ENCODE measurements at regions not wholly inside any gene's neighbourhood (a gene's known extent, or its start where the extent isn't known, plus 50 kb on each side); places are given as distances from the start of the nearest gene placed in this dataset.

- TF ChIP-seq EZH2 (IDR thresholded peaks at IDR 0.05; ENCODE audit: insufficient read depth, low read length) = no peak
- no peak for TF ChIP-seq CTCF (IDR thresholded peaks at IDR 0.05; ENCODE audit: insufficient read depth, low read depth, low read length)
Observed at GRCh38 chr6:51464956-51465355, 622.5 kb downstream of the PKHD1 start.
